Mesenchymal stem cell (in vitro differentiated cells and primary cell): ENCODE measurements at regions not wholly inside any gene's neighbourhood (a gene's known extent, or its start where the extent isn't known, plus 50 kb on each side); places are given as distances from the start of the nearest gene placed in this dataset.

Source experiments
- DNase-seq: peaks from one replicate; pipeline ENCODE4 v3.0.0-alpha.2; 2013
- H2AFZ ChIP-seq: one replicate; pipeline ENCODE4 v1.6.1; 2013; ENCODE audit warnings: low read depth, mild to moderate bottlenecking, control low read depth, inconsistent platforms, low read length, moderate library complexity
- H2AK5ac ChIP-seq: 2 replicates; pipeline ENCODE4 v1.6.1; 2013; ENCODE audit warnings: low read length, moderate library complexity, mild to moderate bottlenecking, inconsistent platforms; ENCODE audit not compliant: severe bottlenecking
- H2BK120ac ChIP-seq: one replicate; pipeline ENCODE4 v1.6.1; 2013; ENCODE audit warnings: low read depth, mild to moderate bottlenecking, inconsistent platforms, low read length, moderate library complexity
- H2BK12ac ChIP-seq, 2 experiments: one replicate each; pipeline ENCODE4 v1.6.1; 2013; ENCODE audit warnings: inconsistent platforms in 2 of 2, low read length in 2 of 2, mild to moderate bottlenecking in 2 of 2, moderate library complexity in 2 of 2, control low read depth in 1 of 2
- H2BK15ac ChIP-seq: one replicate; pipeline ENCODE4 v1.6.1; 2013; ENCODE audit warnings: mild to moderate bottlenecking, low read depth, inconsistent platforms; ENCODE audit not compliant: poor library complexity, severe bottlenecking
- H2BK5ac ChIP-seq: 2 replicates; pipeline ENCODE4 v1.6.1; 2013; ENCODE audit warnings: low read depth, mild to moderate bottlenecking, low read length, control low read depth, inconsistent platforms; ENCODE audit not compliant: poor library complexity, severe bottlenecking
- H3K14ac ChIP-seq, 2 experiments: one replicate each; pipeline ENCODE4 v1.6.1; 2013; ENCODE audit warnings: inconsistent platforms in 2 of 2, low read length in 2 of 2, control low read depth in 1 of 2, mild to moderate bottlenecking in 1 of 2, moderate library complexity in 1 of 2
- H3K18ac ChIP-seq, 2 experiments: one replicate each; pipeline ENCODE4 v1.6.1; 2013; ENCODE audit warnings: inconsistent platforms in 2 of 2, low read length in 2 of 2, control low read depth in 1 of 2, low read depth in 1 of 2, mild to moderate bottlenecking in 1 of 2
- H3K23ac ChIP-seq, 2 experiments: one replicate each; pipeline ENCODE4 v1.6.1; 2013; ENCODE audit warnings: inconsistent platforms in 2 of 2, low read length in 2 of 2, mild to moderate bottlenecking in 2 of 2, moderate library complexity in 2 of 2, control low read depth in 1 of 2
- H3K27ac ChIP-seq: 2 replicates; pipeline ENCODE4 v1.5.1; 2013; ENCODE audit warnings: mild to moderate bottlenecking, moderate library complexity, low read length, control low read depth, inconsistent platforms; ENCODE audit not compliant: poor library complexity, severe bottlenecking
- H3K27me3 ChIP-seq, 2 experiments: 2 replicates each; pipeline versions ENCODE4 v1.6.1 to v1.7.0; 2013; ENCODE audit warnings: low read length in 2 of 2, mild to moderate bottlenecking in 2 of 2, moderate library complexity in 2 of 2, control low read depth in 1 of 2, inconsistent platforms in 1 of 2; ENCODE audit not compliant: control insufficient read depth in 1 of 2, insufficient read depth in 1 of 2
- H3K36me3 ChIP-seq, 2 experiments: 2 replicates each; pipeline versions ENCODE4 v1.6.1 to v1.7.0; 2013; ENCODE audit warnings: low read length in 2 of 2, control low read depth in 1 of 2, inconsistent platforms in 1 of 2, low read depth in 1 of 2, mild to moderate bottlenecking in 1 of 2; ENCODE audit not compliant: insufficient read depth in 2 of 2, control insufficient read depth in 1 of 2
- H3K4ac ChIP-seq, 2 experiments: one replicate each; pipeline ENCODE4 v1.6.1; 2013; ENCODE audit warnings: inconsistent platforms in 2 of 2, low read length in 2 of 2, mild to moderate bottlenecking in 2 of 2, moderate library complexity in 2 of 2, control low read depth in 1 of 2, low read depth in 1 of 2
- H3K4me1 ChIP-seq: 2 replicates; pipeline ENCODE4 v1.6.1; 2013; ENCODE audit warnings: low read depth, low read length, control low read depth; ENCODE audit not compliant: control insufficient read depth, insufficient read depth
- H3K4me2 ChIP-seq: 2 replicates; pipeline ENCODE4 v1.6.1; 2013; ENCODE audit warnings: low read length, mild to moderate bottlenecking, inconsistent platforms; ENCODE audit not compliant: poor library complexity, severe bottlenecking
- H3K4me3 ChIP-seq, 2 experiments: 2 replicates each; pipeline versions ENCODE4 v1.5.1 to v1.7.0; 2013; ENCODE audit warnings: low read length in 2 of 2, mild to moderate bottlenecking in 2 of 2, control low read depth in 1 of 2, low read depth in 1 of 2; ENCODE audit not compliant: insufficient read depth in 1 of 2
- H3K79me1 ChIP-seq: replicated peaks from 2 replicates; pipeline ENCODE4 v1.6.1; 2013; ENCODE audit warnings: mild to moderate bottlenecking, control low read depth, low read length, inconsistent platforms; ENCODE audit not compliant: poor library complexity, severe bottlenecking
- H3K9ac ChIP-seq: 2 replicates; pipeline ENCODE4 v1.7.0; 2013; ENCODE audit warnings: mild to moderate bottlenecking, low read length, moderate library complexity
- H3K9me3 ChIP-seq: 2 replicates; pipeline ENCODE4 v1.7.0; 2013; ENCODE audit warnings: mild to moderate bottlenecking, low read length; ENCODE audit not compliant: control insufficient read depth
- H4K8ac ChIP-seq: one replicate; pipeline ENCODE4 v1.6.1; 2013; ENCODE audit warnings: inconsistent platforms, mild to moderate bottlenecking, low read length, moderate library complexity
- H4K91ac ChIP-seq: one replicate; pipeline ENCODE4 v1.6.1; 2013; ENCODE audit warnings: mild to moderate bottlenecking, low read length, inconsistent platforms
- WGBS: methylation state at CpG from one replicate; pipeline ENCODE4 v1.1.7; 2013; ENCODE audit warnings: mixed read lengths; 5-methylcytosine and 5-hydroxymethylcytosine counted together

GRCh38 chr12:58140395-58140794, 199.0 kb downstream of the ATP23 start:
- H3K4me1 ChIP-seq = no peaks in the 10 kb centered on the region
- no peak overlapping the region for H3K23ac ChIP-seq
- H3K4ac ChIP-seq = no peak overlapping the region
- no peak overlapping the region for H3K4me3 ChIP-seq
- H3K9me3 ChIP-seq = no peaks in the 10 kb centered on the region
- no peak overlapping the region for H2AFZ ChIP-seq
- no peaks in the 10 kb centered on the region for H3K36me3 ChIP-seq
- no peak for DNase-seq
- H4K91ac ChIP-seq = no peak overlapping the region
- H3K4me2 ChIP-seq = no peak overlapping the region
- no peak overlapping the region for H4K8ac ChIP-seq
- H2BK12ac ChIP-seq = no peak overlapping the region
- no peak overlapping the region for H2BK15ac ChIP-seq
- no peaks in the 10 kb centered on the region for H3K79me1 ChIP-seq
- H2BK5ac ChIP-seq = no peak overlapping the region
- H3K27me3 ChIP-seq = no peaks in the 10 kb centered on the region
- no peak overlapping the region for H2BK120ac ChIP-seq
- H3K14ac ChIP-seq = no peak overlapping the region
- 88% methylated on average over 1 of the region's 1 CpG for WGBS
- no peak overlapping the region for H2AK5ac ChIP-seq
- no peak overlapping the region for H3K9ac ChIP-seq
- no peak overlapping the region for H3K27ac ChIP-seq
- no peak overlapping the region for H3K18ac ChIP-seq

- no peak overlapping the region for H2AK5ac ChIP-seq
- no peak overlapping the region for H3K23ac ChIP-seq
- no peak overlapping the region for H2BK120ac ChIP-seq
- no peak overlapping the region for H3K14ac ChIP-seq
- H3K4me2 ChIP-seq = no peak overlapping the region
- no peak overlapping the region for H3K27ac ChIP-seq
- H3K4ac ChIP-seq = no peak overlapping the region
- no peak overlapping the region for H2BK5ac ChIP-seq
- H3K4me3 ChIP-seq = no peak overlapping the region
- 100% methylated on average over 2 of the region's 2 CpGs for WGBS
- no peak overlapping the region for H4K8ac ChIP-seq
- no peak overlapping the region for H3K18ac ChIP-seq
- H3K27me3 ChIP-seq = no peaks in the 10 kb centered on the region
- H4K91ac ChIP-seq = no peak overlapping the region
- no peak overlapping the region for H3K9ac ChIP-seq
- no peaks in the 10 kb centered on the region for H3K36me3 ChIP-seq
- H2BK12ac ChIP-seq = no peak overlapping the region
- no peak for DNase-seq
- no peaks in the 10 kb centered on the region for H3K4me1 ChIP-seq
- H3K79me1 ChIP-seq = no peaks in the 10 kb centered on the region
- H3K9me3 ChIP-seq = no peaks in the 10 kb centered on the region
- H2BK15ac ChIP-seq = no peak overlapping the region
- H2AFZ ChIP-seq = no peak overlapping the region
Measured at GRCh38 chr12:58142991-58143390, 201.6 kb downstream of the ATP23 start.

- Histone ChIP-seq H2BK15ac (no peak overlapping the region), H3K14ac (no peak overlapping the region), H2BK12ac (no peak overlapping the region), H3K4me1 (no peaks in the 10 kb centered on the region), H3K9me3 (no peaks in the 10 kb centered on the region), H3K23ac (no peak overlapping the region), H3K36me3 (no peaks in the 10 kb centered on the region), H2AFZ (no peak overlapping the region), H2AK5ac (no peak overlapping the region), H2BK120ac (no peak overlapping the region), H3K18ac (no peak overlapping the region), H2BK5ac (no peak overlapping the region), H4K91ac (no peak overlapping the region), H3K4me2 (no peak overlapping the region), H4K8ac (no peak overlapping the region), H3K27me3 (no peaks in the 10 kb centered on the region), H3K9ac (no peak overlapping the region), H3K79me1 (no peaks in the 10 kb centered on the region), H3K4ac (no peak overlapping the region), H3K27ac (no peak overlapping the region), H3K4me3 (no peak overlapping the region)
- WGBS = 85% methylated on average over 6 of the region's 6 CpGs
- no peak for DNase-seq
Measured at GRCh38 chr12:58143498-58143995, 202.2 kb downstream of the ATP23 start.

GRCh38 chr12:58148405-58148804, 207.0 kb downstream of the ATP23 start:
- Histone ChIP-seq H4K91ac (no peak overlapping the region), H3K4ac (no peak overlapping the region)

More at GRCh38 chr12:58148405-58148804, 207.0 kb downstream of the ATP23 start:
- H2AK5ac ChIP-seq = no peak overlapping the region
- no peak overlapping the region for H2BK15ac ChIP-seq
- no peak overlapping the region for H4K8ac ChIP-seq
- H2BK5ac ChIP-seq = no peak overlapping the region
- H3K14ac ChIP-seq = no peak overlapping the region
- no peak overlapping the region for H3K23ac ChIP-seq
- no peak overlapping the region for H2AFZ ChIP-seq
- peak; percentile 80 for DNase-seq
- no peak overlapping the region for H3K18ac ChIP-seq
- H3K36me3 ChIP-seq = no peaks in the 10 kb centered on the region
- no peaks in the 10 kb centered on the region for H3K4me1 ChIP-seq
- H3K9me3 ChIP-seq = no peaks in the 10 kb centered on the region
- no peak overlapping the region for H2BK12ac ChIP-seq
- no peak overlapping the region for H3K27ac ChIP-seq
- H3K4me3 ChIP-seq = no peak overlapping the region
- no peak overlapping the region for H3K9ac ChIP-seq
- no peaks in the 10 kb centered on the region for H3K27me3 ChIP-seq
- no peak overlapping the region for H2BK120ac ChIP-seq
- no peak overlapping the region for H3K4me2 ChIP-seq
- no peaks in the 10 kb centered on the region for H3K79me1 ChIP-seq
